H7 (cell line): ENCODE measurements at regions not wholly inside any gene's neighbourhood (a gene's known extent, or its start where the extent isn't known, plus 50 kb on each side); places are given as distances from the start of the nearest gene placed in this dataset.

ENCODE experiments used
- DNase-seq: peaks from one replicate; pipeline ENCODE4 v3.0.0; 2012
- H3K27me3 ChIP-seq: 2 replicates; pipeline ENCODE4 v1.6.0; 2011; ENCODE audit warnings: mild to moderate bottlenecking, low read length; ENCODE audit not compliant: control insufficient read depth, insufficient read depth
- H3K36me3 ChIP-seq: replicated peaks from 2 replicates; pipeline ENCODE4 v1.5.1; 2011; ENCODE audit warnings: low read length; ENCODE audit not compliant: control insufficient read depth, insufficient read depth
- H3K4me3 ChIP-seq: 2 replicates; pipeline ENCODE4 v1.5.1; 2011; ENCODE audit warnings: low read depth, mild to moderate bottlenecking, control low read depth, low read length, moderate library complexity; ENCODE audit not compliant: insufficient read depth

- H3K27me3 ChIP-seq = no peaks in the 10 kb centered on the region
- no peak for DNase-seq
- H3K4me3 ChIP-seq = no peak overlapping the region
- H3K36me3 ChIP-seq = no peaks in the 10 kb centered on the region
Measured at GRCh38 chr1:105891308-105891707, 1165.2 kb upstream of the PRMT6 start.

DNA sequence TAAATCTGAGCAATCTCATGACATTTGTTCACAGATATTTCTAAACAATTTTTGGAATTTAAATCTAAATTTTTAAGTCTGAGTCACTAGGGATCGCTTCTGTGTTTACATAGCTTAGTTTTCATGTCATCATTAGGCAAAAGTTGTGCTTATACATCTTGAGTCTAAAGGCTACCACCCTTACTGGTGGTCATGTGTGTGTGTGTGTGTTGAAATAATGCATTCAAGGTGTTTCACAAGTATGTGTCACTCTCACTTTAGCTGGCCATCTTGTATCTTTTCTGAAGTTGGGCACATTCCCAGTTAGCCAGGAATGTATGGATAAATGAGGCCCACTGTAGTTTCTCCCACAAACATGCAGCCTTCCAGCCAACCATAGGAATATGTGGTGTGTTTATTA, 1162.5 kb upstream of the PRMT6 start:
- no peak overlapping the region for H3K4me3 ChIP-seq
- H3K27me3 ChIP-seq = no peaks in the 10 kb centered on the region
- no peaks in the 10 kb centered on the region for H3K36me3 ChIP-seq
- DNase-seq = no peak

GRCh38 chr1:105909811-105910210, 1146.7 kb upstream of the PRMT6 start:
- Histone ChIP-seq H3K27me3 (no peaks in the 10 kb centered on the region), H3K4me3 (no peak overlapping the region), H3K36me3 (no peaks in the 10 kb centered on the region)
- peak; percentile 2 for DNase-seq

- no peak for DNase-seq
- Histone ChIP-seq H3K27me3 (no peaks in the 10 kb centered on the region), H3K4me3 (no peak overlapping the region), H3K36me3 (no peaks in the 10 kb centered on the region)
Measured at GRCh38 chr1:105914403-105914802, 1142.1 kb upstream of the PRMT6 start.

- no peaks in the 10 kb centered on the region for H3K36me3 ChIP-seq
- no peak overlapping the region for H3K4me3 ChIP-seq
- no peaks in the 10 kb centered on the region for H3K27me3 ChIP-seq
- no peak for DNase-seq
Measured at GRCh38 chr1:105934806-105935205, 1121.7 kb upstream of the PRMT6 start.

DNA sequence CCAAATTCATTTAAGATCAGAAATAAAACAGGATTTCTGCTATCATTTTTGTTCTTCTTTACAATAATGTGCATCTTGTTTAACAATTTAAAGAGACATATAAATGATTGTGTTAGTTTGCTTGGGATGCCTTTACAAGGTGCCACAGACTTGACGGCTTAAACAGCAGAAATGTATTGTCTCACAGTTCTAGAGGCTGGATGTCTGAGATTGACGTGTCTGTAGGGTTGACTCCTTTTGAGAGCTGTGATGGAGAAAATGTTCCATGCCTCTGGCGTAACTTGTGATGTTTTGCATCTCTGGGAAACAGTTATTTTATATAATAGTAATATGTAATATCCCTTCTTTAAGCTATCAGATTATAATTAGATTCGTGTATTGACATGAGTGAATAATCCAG, 1091.6 kb upstream of the PRMT6 start:
- H3K36me3 ChIP-seq = no peaks in the 10 kb centered on the region

GRCh38 chr1:105997516-105997915, 1059.0 kb upstream of the PRMT6 start:
- Histone ChIP-seq H3K4me3 (no peak overlapping the region), H3K27me3 (no peaks in the 10 kb centered on the region), H3K36me3 (no peaks in the 10 kb centered on the region)
- no peak for DNase-seq

More for the DNA sequence above, 1091.6 kb upstream of the PRMT6 start:
- Histone ChIP-seq H3K27me3 (no peaks in the 10 kb centered on the region), H3K4me3 (no peak overlapping the region)
- no peak for DNase-seq

- DNase-seq = peak; percentile 2
- Histone ChIP-seq H3K27me3 (no peaks in the 10 kb centered on the region), H3K36me3 (no peaks in the 10 kb centered on the region), H3K4me3 (no peak overlapping the region)
Measured at GRCh38 chr1:106022312-106022902, 1034.1 kb upstream of the PRMT6 start.

DNA sequence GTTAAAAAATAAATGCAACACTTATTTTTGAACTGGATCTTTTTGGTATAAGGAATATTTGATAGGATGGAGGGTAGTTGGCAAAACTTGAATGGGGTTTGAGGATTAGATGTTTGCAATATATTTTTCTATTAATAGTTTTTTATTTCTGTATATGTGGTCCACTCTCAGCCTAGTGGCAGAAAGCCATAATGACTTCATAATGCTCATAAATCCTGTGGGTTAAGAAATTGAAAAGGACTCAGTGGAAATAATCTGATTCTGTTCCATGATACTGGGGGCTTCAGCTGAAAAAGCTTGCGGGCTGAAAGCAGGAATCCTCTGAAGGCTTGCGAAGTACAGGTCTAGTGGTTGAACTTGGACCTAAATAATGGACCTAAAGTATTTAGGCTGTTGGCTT, 1028.6 kb upstream of the PRMT6 start:
- no peak for DNase-seq
- no peak overlapping the region for H3K4me3 ChIP-seq
- no peaks in the 10 kb centered on the region for H3K36me3 ChIP-seq
- no peaks in the 10 kb centered on the region for H3K27me3 ChIP-seq

- Histone ChIP-seq H3K36me3 (no peaks in the 10 kb centered on the region), H3K4me3 (no peak overlapping the region), H3K27me3 (no peaks in the 10 kb centered on the region)
- no peak for DNase-seq
Measured at GRCh38 chr1:106037526-106037925, 1018.9 kb upstream of the PRMT6 start.

- Histone ChIP-seq H3K4me3 (no peak overlapping the region), H3K27me3 (no peaks in the 10 kb centered on the region), H3K36me3 (no peaks in the 10 kb centered on the region)
- no peak for DNase-seq
Measured at GRCh38 chr1:106038260-106038659, 1018.2 kb upstream of the PRMT6 start.

DNA sequence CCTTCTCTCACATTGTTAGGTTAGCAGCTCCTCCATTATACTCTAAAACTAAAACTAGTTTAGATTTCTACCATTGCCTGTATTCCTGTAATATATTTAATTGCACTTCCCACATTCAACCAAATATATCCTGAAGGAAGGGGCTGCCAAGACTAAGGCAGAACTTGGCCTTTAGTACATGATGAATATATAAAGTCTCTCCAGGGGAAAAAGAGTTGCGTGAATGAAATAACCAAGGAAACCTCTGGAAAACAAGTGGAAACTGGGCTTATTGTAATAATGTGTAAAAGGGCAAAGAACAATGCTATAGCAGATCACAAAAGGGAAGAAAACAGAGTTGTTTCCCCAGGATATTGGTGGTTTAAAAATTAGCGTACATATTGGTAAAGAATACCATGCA, 1012.5 kb upstream of the PRMT6 start:
- no peaks in the 10 kb centered on the region for H3K27me3 ChIP-seq
- no peak overlapping the region for H3K4me3 ChIP-seq
- no peak for DNase-seq
- H3K36me3 ChIP-seq = no peaks in the 10 kb centered on the region

DNA sequence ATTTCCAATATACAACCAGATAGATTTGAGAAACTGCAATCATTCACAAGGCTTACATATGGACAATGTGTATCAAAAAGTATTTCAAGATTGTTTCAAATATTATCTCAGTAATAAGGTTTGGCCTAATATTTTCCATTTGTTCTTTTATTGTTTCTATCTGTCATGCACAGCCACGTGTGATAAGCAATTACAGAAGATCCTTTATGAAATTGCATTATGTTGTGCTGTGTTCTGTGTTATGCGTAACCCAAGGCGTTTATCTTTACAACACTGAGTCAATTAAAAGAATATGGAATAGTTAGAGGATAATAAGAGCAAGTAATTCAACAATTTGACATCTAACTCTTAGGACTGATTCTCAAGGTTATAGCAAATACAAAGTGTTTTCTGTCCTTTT, 1009.3 kb upstream of the PRMT6 start:
- DNase-seq = no peak
- Histone ChIP-seq H3K4me3 (no peak overlapping the region), H3K36me3 (no peaks in the 10 kb centered on the region), H3K27me3 (no peaks in the 10 kb centered on the region)

DNA sequence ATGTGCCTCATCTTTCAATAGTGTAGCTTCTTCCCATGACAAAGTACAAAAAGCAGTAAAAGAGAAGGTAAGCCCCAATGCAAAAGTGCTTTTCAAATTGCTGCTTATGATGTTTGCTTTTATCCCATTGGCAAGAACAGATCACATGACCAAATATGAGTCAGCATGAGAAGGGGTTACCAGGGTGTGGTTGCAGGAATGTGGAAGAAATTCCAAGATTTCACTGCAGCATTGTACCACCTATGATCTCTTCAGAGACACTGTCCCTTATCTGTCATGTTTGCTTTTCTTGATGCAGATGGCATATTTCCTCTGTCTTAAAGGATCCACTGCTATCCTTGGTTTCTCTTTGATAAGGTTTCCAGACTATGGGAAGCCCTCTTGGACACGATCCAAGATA, 1006.9 kb upstream of the PRMT6 start:
- H3K4me3 ChIP-seq = no peak overlapping the region
- no peaks in the 10 kb centered on the region for H3K36me3 ChIP-seq
- no peaks in the 10 kb centered on the region for H3K27me3 ChIP-seq
- no peak for DNase-seq

GRCh38 chr1:106055855-106056254, 1000.6 kb upstream of the PRMT6 start:
- DNase-seq = no peak

More at GRCh38 chr1:106055855-106056254, 1000.6 kb upstream of the PRMT6 start:
- H3K27me3 ChIP-seq = no peaks in the 10 kb centered on the region
- H3K36me3 ChIP-seq = no peaks in the 10 kb centered on the region
- no peak overlapping the region for H3K4me3 ChIP-seq
